GM23248 (cell line): ENCODE measurements at regions not wholly inside any gene's neighbourhood (a gene's known extent, or its start where the extent isn't known, plus 50 kb on each side); places are given as distances from the start of the nearest gene placed in this dataset.

Experiments used
- EZH2 ChIP-seq: fragments of 200-600 bp; sonication (generic); IDR thresholded peaks from 2 replicates; pipeline ENCODE4 v1.6.1; 2018; ENCODE audit warnings: antibody characterized with exemption, mild to moderate bottlenecking; ENCODE audit not compliant: insufficient read depth, poor library complexity, severe bottlenecking
- EZH2phosphoT487 ChIP-seq: fragments of 200-600 bp; sonication (generic); IDR thresholded peaks from 2 replicates; pipeline ENCODE4 v1.6.1; 2018; ENCODE audit warnings: antibody characterized with exemption, moderate library complexity, mild to moderate bottlenecking, low read depth; ENCODE audit not compliant: insufficient read depth

DNA sequence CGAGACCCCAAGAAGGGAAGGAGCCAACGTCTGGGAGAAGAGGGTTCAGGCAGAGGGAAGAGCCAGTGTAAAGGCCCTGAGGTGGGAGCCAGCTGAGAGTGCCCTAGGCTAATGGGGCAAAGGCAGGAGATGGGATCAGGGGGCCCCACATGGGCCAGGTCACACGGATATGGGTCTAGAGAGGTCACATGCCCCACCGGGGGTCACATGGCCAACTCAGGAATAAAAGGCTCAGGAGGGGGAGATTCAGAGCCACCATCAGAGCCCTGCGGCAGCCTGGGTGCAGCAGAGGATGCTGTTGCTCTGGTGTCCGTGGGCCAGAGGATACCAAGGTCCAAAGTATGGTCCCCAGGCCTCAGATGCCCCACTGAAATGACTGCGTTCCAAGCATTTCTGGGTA, 55.3 kb upstream of the SLC6A6 start:
- no peak for TF ChIP-seq EZH2phosphoT487
- no peak for TF ChIP-seq EZH2
